HepG2 (cell line): ENCODE measurements at regions not wholly inside any gene's neighbourhood (a gene's known extent, or its start where the extent isn't known, plus 50 kb on each side); places are given as distances from the start of the nearest gene placed in this dataset.
A peak's percentile ranks its signal among the peaks of the same experiment; 100 is the strongest.

Experiments
- ATAC-seq: fragments of 200-7000 bp; cut with Tn5 transposase; 3 replicates; pipeline ENCODE4 v1.9.1; 2020; ENCODE audit warnings: mild to moderate bottlenecking, moderate library complexity
- BruUV-seq: library from RNA; stranded (reverse); fragments of 400-500 nt; replicated peaks from 2 replicates; lab custom pipeline; 2021; lab: Mats Ljungman, UMichigan
- CTCF ChIA-PET: fragments of 300-600 bp; formaldehyde crosslinking; extraction: SDS; loops from one replicate; lab custom pipeline; 2021; ENCODE audit warnings: low total read pairs, inconsistent platforms, low intra/inter-chr PET ratio; lab: Yijun Ruan, JAX
- POLR2A ChIA-PET: fragments of 350-600 bp; sonication (Branson Sonifier 250); formaldehyde crosslinking; loops from one replicate; lab custom pipeline; 2020; ENCODE audit warnings: antibody characterized with exemption, inconsistent platforms; lab: Yijun Ruan, JAX
- DNase-seq: peaks from one replicate; pipeline ENCODE4 v3.0.0-alpha.2; 2015; ENCODE audit warnings: low spot score
- FAIRE-seq: peaks from 3 replicates; lab custom pipeline; 2011; peaks lifted over from hg19 to GRCh38; lab: Jason Lieb, UNC
- H2AFZ ChIP-seq: one replicate; pipeline ENCODE4 v1.6.1; 2011; ENCODE audit warnings: low read length, inconsistent platforms
- H3K27ac ChIP-seq: fragments of 300-600 bp; 3 replicates; pipeline ENCODE4 v1.8.0; 2011; ENCODE audit warnings: mixed run types, mild to moderate bottlenecking, mixed read lengths, low read length, inconsistent platforms; ENCODE audit not compliant: insufficient read depth; ENCODE audit errors: extremely low read length
- H3K27me3 ChIP-seq, 2 experiments: fragments of 200-600 bp in 1 of 2; 2 replicates in 1 of 2; 3 replicates in 1 of 2; pipeline versions ENCODE4 v1.6.0 to v1.8.0; 2011; ENCODE audit warnings: low read length in 2 of 2, mild to moderate bottlenecking in 2 of 2, moderate library complexity in 2 of 2, inconsistent platforms in 1 of 2; ENCODE audit not compliant: insufficient read depth in 2 of 2, control insufficient read depth in 1 of 2
- H3K36me3 ChIP-seq, 2 experiments: fragments of 200-600 bp in 1 of 2; replicated peaks in 1 of 2; 2 replicates in 1 of 2; 3 replicates in 1 of 2; pipeline versions ENCODE4 v1.5.1 to v1.8.0; 2011; ENCODE audit warnings: low read length in 2 of 2, inconsistent platforms in 1 of 2; ENCODE audit not compliant: insufficient read depth in 2 of 2, control insufficient read depth in 1 of 2
- H3K4me1 ChIP-seq: 2 replicates; pipeline ENCODE4 v1.5.1; 2012; ENCODE audit warnings: low read length, inconsistent platforms; ENCODE audit not compliant: insufficient read depth
- H3K4me2 ChIP-seq: 2 replicates; pipeline ENCODE4 v1.6.0; 2011; ENCODE audit warnings: low read depth, low read length, inconsistent platforms
- H3K4me3 ChIP-seq, 3 experiments: fragments of 200-600 bp in 1 of 3; sonication (generic), shearing (Covaris generic) in 1 of 3; replicated peaks in 1 of 3; 2 replicates each; pipeline ENCODE4 v1.5.1; 2011 to 2016; ENCODE audit warnings: low read length in 3 of 3, inconsistent platforms in 2 of 3, low read depth in 2 of 3, mild to moderate bottlenecking in 2 of 3, control low read depth in 1 of 3, mixed read lengths in 1 of 3; ENCODE audit not compliant: insufficient read depth in 1 of 3
- H3K79me2 ChIP-seq: one replicate; pipeline ENCODE4 v1.6.1; 2011; ENCODE audit warnings: low read length, inconsistent platforms; ENCODE audit not compliant: insufficient read depth
- H3K9ac ChIP-seq: 2 replicates; pipeline ENCODE4 v1.6.0; 2011; ENCODE audit warnings: mild to moderate bottlenecking, low read depth, low read length, inconsistent platforms; ENCODE audit not compliant: insufficient read depth
- H3K9me3 ChIP-seq: 2 replicates; pipeline ENCODE4 v1.5.1; 2012; ENCODE audit warnings: mild to moderate bottlenecking, low read length
- H4K20me1 ChIP-seq: 2 replicates; pipeline ENCODE4 v1.6.0; 2011; ENCODE audit warnings: inconsistent platforms, mild to moderate bottlenecking, low read length, moderate library complexity; ENCODE audit not compliant: insufficient read depth
- ATF7-NPFF ChIP-seq: sonication (generic); formaldehyde crosslinking; IDR thresholded peaks from 2 replicates; pipeline ENCODE4 v1.8.1; 2023; ENCODE audit warnings: mild to moderate bottlenecking, low read depth, missing genetic modification reagents, moderate library complexity
- ELF3 ChIP-seq: IDR thresholded peaks from 2 replicates; pipeline ENCODE4 v1.6.1; 2016; ENCODE audit warnings: missing genetic modification reagents, missing compliant biosample characterization
- HNF4A ChIP-seq: sonication (generic); formaldehyde crosslinking; IDR thresholded peaks from 2 replicates; pipeline ENCODE4 v1.4.0; 2020; ENCODE audit warnings: missing genetic modification reagents
- MTA1 ChIP-seq: sonication (generic); formaldehyde crosslinking; IDR thresholded peaks from 2 replicates; pipeline ENCODE4 v1.4.0; 2020; ENCODE audit warnings: missing genetic modification reagents, mild to moderate bottlenecking, borderline replicate concordance
- MYC ChIP-seq: sonication (generic); formaldehyde crosslinking; IDR thresholded peaks from 2 replicates; pipeline ENCODE4 v1.9.0; 2021; ENCODE audit warnings: missing genetic modification reagents, borderline replicate concordance
- MYPOP ChIP-seq: sonication (generic); formaldehyde crosslinking; IDR thresholded peaks from 2 replicates; pipeline ENCODE4 v1.8.1; 2023; ENCODE audit warnings: mild to moderate bottlenecking, moderate library complexity, missing genetic modification reagents
- PLRG1 ChIP-seq: fragments of 450-650 bp; conservative IDR thresholded peaks from 2 replicates; pipeline ENCODE4 v1.6.1; 2016
- RXRB ChIP-seq: IDR thresholded peaks from 2 replicates; pipeline ENCODE4 v1.6.1; 2016; ENCODE audit warnings: borderline replicate concordance, missing genetic modification reagents, missing compliant biosample characterization
- SOX6 ChIP-seq, 2 experiments: fragments of 450-650 bp in 1 of 2; sonication (generic) in 1 of 2; formaldehyde crosslinking in 1 of 2; IDR thresholded peaks; 2 replicates each; pipeline versions ENCODE4 v1.4.0 to v1.6.1; 2017 to 2020; ENCODE audit warnings: antibody characterized with exemption in 1 of 2, mild to moderate bottlenecking in 1 of 2, missing genetic modification reagents in 1 of 2
- TBX3 ChIP-seq: fragments of 450-650 bp; IDR thresholded peaks from 2 replicates; pipeline ENCODE4 v1.6.1; 2017; ENCODE audit warnings: antibody characterized with exemption, mild to moderate bottlenecking, inconsistent platforms, borderline replicate concordance
- ZNF143 ChIP-seq: sonication (generic); formaldehyde crosslinking; IDR thresholded peaks from 2 replicates; pipeline ENCODE4 v1.4.0; 2020; ENCODE audit warnings: missing genetic modification reagents
- ZNF282 ChIP-seq: fragments of 450-650 bp; IDR thresholded peaks from 2 replicates; pipeline ENCODE4 v1.6.1; 2018; ENCODE audit not compliant: partially characterized antibody
- ZNF549 ChIP-seq: sonication (generic); formaldehyde crosslinking; IDR thresholded peaks from 2 replicates; pipeline ENCODE4 v1.5.0; 2020; ENCODE audit warnings: missing genetic modification reagents
- ZNF816 ChIP-seq: sonication (generic); formaldehyde crosslinking; IDR thresholded peaks from 2 replicates; pipeline ENCODE4 v1.8.0; 2022; ENCODE audit warnings: missing genetic modification reagents, mild to moderate bottlenecking, borderline replicate concordance
- WGBS: methylation state at CpG from one replicate; pipeline ENCODE4 v1.1.6; 2017; ENCODE audit warnings: low lambda C conversion rate; 5-methylcytosine and 5-hydroxymethylcytosine counted together
- in situ Hi-C: cut with HindIII; loops from 2 replicates; pipeline ENCODE4 v1.10.0; 2017; ENCODE audit warnings: low pct_unique_long_range_greater_than_20kb; ENCODE audit not compliant: extremely low pct_ligation_motif_present
- intact Hi-C: fragments of 100-400 bp; cut with micrococcal nuclease; formaldehyde crosslinking; loops from one replicate; pipeline ENCODE4 v1.10.0; 2022; ENCODE audit not compliant: unreplicated experiment
- TF ChIP-seq, protein P1 (sequence below): sonication (generic); formaldehyde crosslinking; IDR thresholded peaks from 2 replicates; pipeline ENCODE4 v1.5.0; 2020; ENCODE audit warnings: missing genetic modification reagents, mild to moderate bottlenecking, borderline replicate concordance
- TF ChIP-seq, protein P2 (sequence below): IDR thresholded peaks from 2 replicates; pipeline ENCODE4 v1.6.1; 2016; ENCODE audit warnings: missing genetic modification reagents, missing compliant biosample characterization
- TF ChIP-seq, protein P3 (sequence below): sonication (generic); formaldehyde crosslinking; IDR thresholded peaks from 2 replicates; pipeline ENCODE4 v1.4.0; 2020; ENCODE audit warnings: missing genetic modification reagents

DNA sequence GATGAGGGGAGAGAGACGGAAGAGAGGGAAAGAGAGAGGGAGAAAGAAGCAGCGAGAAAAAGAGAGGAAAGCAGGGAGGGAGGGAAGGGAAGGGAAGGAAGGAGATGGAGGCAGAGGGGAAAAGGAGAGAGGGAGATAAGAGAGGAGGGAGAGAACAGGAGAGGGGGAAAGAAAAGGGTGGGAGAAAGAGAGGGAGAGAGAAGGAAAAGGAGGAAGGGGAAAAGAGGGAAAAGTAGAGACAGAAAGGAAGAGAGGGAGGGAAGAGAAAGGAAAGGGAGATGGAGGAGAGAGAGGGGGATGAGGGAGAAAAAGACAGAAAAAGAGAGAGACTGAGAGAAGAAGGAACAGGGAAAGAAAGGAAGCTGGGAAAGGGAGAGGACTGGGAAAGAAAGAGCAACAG is 814.4 kb downstream of the CDH11 start:
- H4K20me1 ChIP-seq, result no peaks in the 10 kb centered on the region
- no peak for TF ChIP-seq ATF7-NPFF (CRISPR knock-in tag)
- no peak for TF ChIP-seq TBX3
- 0 out of 2 replicates have a peak, but pooled peaks have one; percentile 71 for TF ChIP-seq PLRG1
- peak; percentile 16 for TF ChIP-seq ZNF282
- no peak for TF ChIP-seq RXRB (CRISPR knock-in tag)
- no peak for TF ChIP-seq ZNF549 (CRISPR knock-in tag)
- no peaks in the 10 kb centered on the region for H3K79me2 ChIP-seq
- WGBS, result 0% methylated on average over 2 of the region's 2 CpGs
- H3K36me3 ChIP-seq, result no peaks in the 10 kb centered on the region
- no peak overlapping the region for H3K9ac ChIP-seq
- H3K9me3 ChIP-seq, result peaks cover 68% of the 10 kb centered on the region
- in situ Hi-C loops, result no loop called here
- CTCF ChIA-PET, result no interaction called here
- FAIRE-seq (no peak), ATAC-seq (no peak), DNase-seq (no peak)
- no TSS peak for BruUV-seq
- POLR2A ChIA-PET, result no interaction called here
- H3K27ac ChIP-seq, result no peak overlapping the region
- intact Hi-C loops, result no loop called here
- H3K4me3 ChIP-seq, result no peak overlapping the region
- no peak overlapping the region for H3K4me2 ChIP-seq
- H3K4me1 ChIP-seq, result no peaks in the 10 kb centered on the region
- H3K27me3 ChIP-seq, result no peaks in the 10 kb centered on the region
- H2AFZ ChIP-seq, result no peak overlapping the region

- Histone ChIP-seq H3K27me3 (no peaks in the 10 kb centered on the region), H3K27ac (no peak overlapping the region), H3K4me1 (no peaks in the 10 kb centered on the region), H4K20me1 (no peaks in the 10 kb centered on the region), H3K9me3 (peaks cover 61% of the 10 kb centered on the region), H3K4me3 (no peak overlapping the region), H3K9ac (no peak overlapping the region), H3K4me2 (no peak overlapping the region), H3K79me2 (no peaks in the 10 kb centered on the region), H3K36me3 (no peaks in the 10 kb centered on the region), H2AFZ (no peak overlapping the region)
- ChIA-PET CTCF (no interaction called here), POLR2A (no interaction called here)
- DNase-seq, result no peak
- BruUV-seq, result no TSS peak
- in situ Hi-C loops (no loop called here), intact Hi-C loops (no loop called here)
- ATAC-seq, result no peak
- 0% methylated on average over 1 of the region's 1 CpG for WGBS
- FAIRE-seq, result no peak
- TF ChIP-seq SOX6 (IDR thresholded peaks at IDR 0.05) (no peak), SOX6 (CRISPR knock-in tag; IDR thresholded peaks at IDR 0.05) (no peak), HNF4A (CRISPR knock-in tag) (no peak), MTA1 (CRISPR knock-in tag) (no peak), ELF3 (no peak), ZNF143 (CRISPR knock-in tag) (no peak), MYC (CRISPR knock-in tag) (no peak), MYPOP (CRISPR knock-in tag) (no peak), ZNF816 (CRISPR knock-in tag) (no peak)
- TF ChIP-seq, protein P1, sequence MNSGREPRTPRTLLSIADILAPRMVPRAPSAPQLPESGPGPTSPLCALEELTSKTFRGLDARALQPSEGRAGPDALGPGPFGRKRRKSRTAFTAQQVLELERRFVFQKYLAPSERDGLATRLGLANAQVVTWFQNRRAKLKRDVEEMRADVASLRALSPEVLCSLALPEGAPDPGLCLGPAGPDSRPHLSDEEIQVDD (CRISPR knock-in tag), result no peak
- TF ChIP-seq, protein P2, sequence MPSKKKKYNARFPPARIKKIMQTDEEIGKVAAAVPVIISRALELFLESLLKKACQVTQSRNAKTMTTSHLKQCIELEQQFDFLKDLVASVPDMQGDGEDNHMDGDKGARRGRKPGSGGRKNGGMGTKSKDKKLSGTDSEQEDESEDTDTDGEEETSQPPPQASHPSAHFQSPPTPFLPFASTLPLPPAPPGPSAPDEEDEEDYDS, result no peak
- TF ChIP-seq, protein P3, sequence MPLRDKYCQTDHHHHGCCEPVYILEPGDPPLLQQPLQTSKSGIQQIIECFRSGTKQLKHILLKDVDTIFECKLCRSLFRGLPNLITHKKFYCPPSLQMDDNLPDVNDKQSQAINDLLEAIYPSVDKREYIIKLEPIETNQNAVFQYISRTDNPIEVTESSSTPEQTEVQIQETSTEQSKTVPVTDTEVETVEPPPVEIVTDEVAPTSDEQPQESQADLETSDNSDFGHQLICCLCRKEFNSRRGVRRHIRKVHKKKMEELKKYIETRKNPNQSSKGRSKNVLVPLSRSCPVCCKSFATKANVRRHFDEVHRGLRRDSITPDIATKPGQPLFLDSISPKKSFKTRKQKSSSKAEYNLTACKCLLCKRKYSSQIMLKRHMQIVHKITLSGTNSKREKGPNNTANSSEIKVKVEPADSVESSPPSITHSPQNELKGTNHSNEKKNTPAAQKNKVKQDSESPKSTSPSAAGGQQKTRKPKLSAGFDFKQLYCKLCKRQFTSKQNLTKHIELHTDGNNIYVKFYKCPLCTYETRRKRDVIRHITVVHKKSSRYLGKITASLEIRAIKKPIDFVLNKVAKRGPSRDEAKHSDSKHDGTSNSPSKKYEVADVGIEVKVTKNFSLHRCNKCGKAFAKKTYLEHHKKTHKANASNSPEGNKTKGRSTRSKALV (CRISPR knock-in tag), result no peak
Measured at GRCh38 chr16:64305663-64306062, 816.2 kb downstream of the CDH11 start.
